AG04450 (cell line): ENCODE measurements at regions not wholly inside any gene's neighbourhood (a gene's known extent, or its start where the extent isn't known, plus 50 kb on each side); places are given as distances from the start of the nearest gene placed in this dataset.
"Not testable (repeated sequence)": the region's sequence is repeated elsewhere in the genome, so short reads cannot be mapped to it uniquely, and the experiment has no call there.

Experiments used
- CTCF ChIA-PET: fragments of 300-600, 350-600 bp; formaldehyde crosslinking; extraction: SDS; loops from one replicate; lab custom pipeline; 2022; ENCODE audit warnings: antibody characterized with exemption, inconsistent platforms; lab: Charles Lee
- POLR2A ChIA-PET: fragments of 350-600 bp; formaldehyde crosslinking; extraction: SDS; loops from one replicate; lab custom pipeline; 2021; ENCODE audit warnings: antibody characterized with exemption, inconsistent platforms; lab: Yijun Ruan, JAX
- DNase-seq: peaks from one replicate; pipeline ENCODE4 v3.0.0-alpha.2; 2011; ENCODE audit warnings: low read depth, low spot score
- H3K27ac ChIP-seq: one replicate; pipeline ENCODE4 v1.5.1; 2012; ENCODE audit warnings: low read depth, low read length, control low read depth
- H3K27me3 ChIP-seq: one replicate; pipeline ENCODE4 v1.6.0; 2012; ENCODE audit warnings: low read length; ENCODE audit not compliant: control insufficient read depth, insufficient read depth
- H3K4me3 ChIP-seq: 2 replicates; pipeline ENCODE4 v1.5.1; 2011; ENCODE audit warnings: mild to moderate bottlenecking, low read depth, low read length, control low read depth
- H3K9me3 ChIP-seq: 2 replicates; pipeline ENCODE4 v1.5.1; 2012; ENCODE audit warnings: low read length; ENCODE audit not compliant: control insufficient read depth, insufficient read depth
- CTCF ChIP-seq: IDR thresholded peaks from 2 replicates; pipeline ENCODE4 v1.5.1; 2011; ENCODE audit warnings: low read depth, low read length, control low read depth, inconsistent platforms

- Histone ChIP-seq H3K27ac (no peak overlapping the region), H3K4me3 (no peak overlapping the region), H3K9me3 (peaks cover 4% of the 10 kb centered on the region; the same call in 1 of the 2 replicates), H3K27me3 (no peaks in the 10 kb centered on the region)
- ChIA-PET CTCF (no interaction called here), POLR2A (no interaction called here)
- TF ChIP-seq CTCF = no peak
- no peak for DNase-seq
Observed at GRCh38 chr16:59840169-59840568, 1106.1 kb upstream of the GOT2 start.

- TF ChIP-seq CTCF = no peak
- Histone ChIP-seq H3K27ac (no peak overlapping the region), H3K9me3 (no peaks in the 10 kb centered on the region), H3K27me3 (no peaks in the 10 kb centered on the region), H3K4me3 (no peak overlapping the region)
- ChIA-PET CTCF (no interaction called here), POLR2A (no interaction called here)
- no peak for DNase-seq
Observed at GRCh38 chr16:59826767-59827166, 1092.7 kb upstream of the GOT2 start.

GRCh38 chr16:59809488-59809887 lies 1075.4 kb upstream of the GOT2 start:
- H3K27ac ChIP-seq, H3K27me3 ChIP-seq, DNase-seq, H3K4me3 ChIP-seq, CTCF ChIA-PET, POLR2A ChIA-PET, H3K9me3 ChIP-seq: not testable (repeated sequence)

- no peak for TF ChIP-seq CTCF
- no peak for DNase-seq
- Histone ChIP-seq H3K27me3 (no peaks in the 10 kb centered on the region), H3K27ac (no peak overlapping the region), H3K4me3 (no peak overlapping the region), H3K9me3 (no peaks in the 10 kb centered on the region)
- POLR2A ChIA-PET = no interaction called here
- CTCF ChIA-PET = no interaction called here
Observed at GRCh38 chr16:59783191-59783590, 1049.1 kb upstream of the GOT2 start.

GRCh38 chr16:59773330-59773729 lies 1039.2 kb upstream of the GOT2 start:
- ChIA-PET POLR2A (no interaction called here), CTCF (no interaction called here)
- no peak for DNase-seq
- H3K27me3 ChIP-seq = no peaks in the 10 kb centered on the region
- no peak overlapping the region for H3K4me3 ChIP-seq
- TF ChIP-seq CTCF = no peak
- no peaks in the 10 kb centered on the region for H3K9me3 ChIP-seq
- H3K27ac ChIP-seq = no peak overlapping the region

GRCh38 chr16:59759296-59759695 lies 1025.2 kb upstream of the GOT2 start:
- DNase-seq = no peak
- CTCF ChIA-PET = no interaction called here
- no peak overlapping the region for H3K4me3 ChIP-seq

More at GRCh38 chr16:59759296-59759695, 1025.2 kb upstream of the GOT2 start:
- H3K27ac ChIP-seq = no peak overlapping the region
- POLR2A ChIA-PET = no interaction called here
- H3K9me3 ChIP-seq = no peaks in the 10 kb centered on the region
- H3K27me3 ChIP-seq = no peaks in the 10 kb centered on the region
- TF ChIP-seq CTCF = no peak
